HG02852 (cell line): ENCODE measurements at regions not wholly inside any gene's neighbourhood (a gene's known extent, or its start where the extent isn't known, plus 50 kb on each side); places are given as distances from the start of the nearest gene placed in this dataset.

ENCODE experiments used
- ATAC-seq: cut with Tn5 transposase; IDR thresholded peaks from one replicate; pipeline ENCODE4 v1.9.1; 2021; ENCODE audit warnings: mild to moderate bottlenecking, moderate library complexity; ENCODE audit not compliant: unreplicated experiment

DNA sequence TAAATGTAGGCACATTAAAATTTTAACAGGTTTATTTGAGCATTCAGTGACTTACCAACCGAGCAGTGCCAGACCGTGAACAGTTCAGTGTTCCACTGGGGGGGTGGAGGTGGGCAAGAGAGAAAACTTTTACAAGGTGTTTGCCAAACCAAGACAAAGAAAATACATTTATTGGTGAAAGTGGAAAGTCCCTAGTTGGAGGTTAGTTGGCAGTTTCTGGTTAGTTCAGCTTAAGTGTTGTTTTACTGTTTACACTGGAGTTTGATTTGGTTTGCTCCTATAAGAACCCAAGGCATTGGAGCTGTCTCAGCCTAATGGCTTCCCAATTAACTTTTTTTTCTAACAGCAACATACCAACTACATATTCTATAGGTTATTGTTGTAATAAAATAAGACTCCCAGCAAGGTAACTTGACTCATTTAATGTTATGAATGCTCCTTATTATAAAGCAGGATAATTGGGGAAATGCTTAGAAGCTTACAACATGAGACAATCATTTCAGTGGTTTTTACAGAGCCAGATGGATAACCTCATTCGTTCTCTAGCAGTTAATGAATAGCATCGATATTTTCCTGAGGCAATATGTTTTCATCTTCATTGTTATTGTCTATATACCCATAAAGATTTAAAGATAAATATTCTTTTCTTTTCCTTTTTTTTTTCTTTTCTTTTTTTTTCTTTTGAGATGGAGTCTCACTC lies 115.8 kb downstream of the ETNK1 start:
- no peak for ATAC-seq

DNA sequence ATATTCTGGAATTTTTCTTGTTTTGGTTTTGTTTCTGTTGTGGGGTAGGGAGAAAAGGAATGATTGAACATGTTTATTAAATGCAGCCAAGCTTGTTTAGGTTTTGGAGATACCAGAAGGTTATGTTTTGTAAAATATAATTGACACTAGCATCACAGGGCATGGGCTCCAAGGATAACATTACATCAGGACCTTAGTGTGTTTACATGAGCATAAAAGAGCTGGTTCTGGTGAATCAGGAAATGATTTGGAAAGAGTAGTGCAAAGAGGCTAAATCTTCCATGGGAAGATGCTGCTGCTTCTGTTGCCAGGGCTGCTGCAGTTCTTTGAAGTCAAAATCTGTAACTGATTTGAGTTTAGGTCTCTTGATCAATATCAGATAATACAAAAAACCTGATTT lies 118.7 kb downstream of the ETNK1 start:
- no peak for ATAC-seq

DNA sequence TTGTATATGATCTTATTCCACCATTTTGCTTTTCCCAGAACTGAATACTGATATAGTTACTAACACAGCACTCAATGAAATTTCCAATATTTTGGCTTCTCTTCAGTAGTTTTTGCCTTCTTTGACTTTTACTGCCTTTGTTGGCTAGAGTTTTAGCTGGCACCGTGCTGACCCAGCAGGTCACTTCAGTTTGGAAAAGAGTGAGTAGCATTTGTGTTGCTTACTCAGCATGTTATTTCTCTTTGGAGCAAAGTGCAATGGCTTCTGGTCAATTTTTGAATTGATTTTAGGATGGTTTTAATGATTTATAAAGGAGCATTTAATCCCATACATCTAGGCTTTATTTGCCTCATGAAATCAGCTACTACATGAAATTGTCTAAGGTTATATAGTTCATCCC lies 119.2 kb downstream of the ETNK1 start:
- ATAC-seq = no peak

DNA sequence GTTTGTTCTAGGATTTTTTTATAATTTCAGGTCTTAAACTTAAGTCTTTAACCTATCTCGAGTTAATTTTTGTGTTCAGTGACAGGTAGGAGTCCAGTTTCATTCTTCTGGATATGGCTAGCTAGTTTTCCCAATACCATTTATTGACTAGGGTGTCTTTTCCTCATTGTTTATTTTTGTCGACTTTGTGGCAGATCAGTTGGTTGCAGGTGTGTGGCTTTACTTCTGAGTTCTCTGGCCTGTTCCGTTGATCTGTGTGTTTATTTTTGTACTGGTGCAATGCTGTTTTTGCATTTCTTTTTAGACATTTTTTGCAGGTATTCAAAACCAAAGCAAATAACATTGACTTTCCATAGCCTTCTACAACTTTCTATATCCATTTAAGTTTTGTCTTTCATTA lies 121.7 kb downstream of the ETNK1 start:
- no peak for ATAC-seq

DNA sequence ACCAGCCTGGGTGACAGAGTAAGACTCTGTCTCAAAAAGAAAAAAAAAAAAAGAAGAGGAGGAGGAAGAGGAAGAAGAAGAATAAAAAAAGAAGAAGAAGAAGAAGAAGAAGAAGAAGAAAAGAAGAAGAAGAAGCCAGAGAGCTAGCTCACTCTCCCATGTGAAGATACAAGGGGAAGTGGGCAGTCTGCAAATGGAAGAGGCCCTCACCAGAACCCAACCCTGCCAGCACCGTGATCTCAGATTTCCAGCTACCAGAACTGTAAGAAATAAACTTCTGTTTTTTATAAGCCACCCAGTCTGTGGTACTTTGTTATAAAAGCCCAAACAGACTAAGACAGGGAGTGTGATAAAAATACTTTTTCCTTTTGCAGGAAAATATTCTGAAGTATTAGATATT lies 130.7 kb downstream of the ETNK1 start:
- no peak for ATAC-seq

DNA sequence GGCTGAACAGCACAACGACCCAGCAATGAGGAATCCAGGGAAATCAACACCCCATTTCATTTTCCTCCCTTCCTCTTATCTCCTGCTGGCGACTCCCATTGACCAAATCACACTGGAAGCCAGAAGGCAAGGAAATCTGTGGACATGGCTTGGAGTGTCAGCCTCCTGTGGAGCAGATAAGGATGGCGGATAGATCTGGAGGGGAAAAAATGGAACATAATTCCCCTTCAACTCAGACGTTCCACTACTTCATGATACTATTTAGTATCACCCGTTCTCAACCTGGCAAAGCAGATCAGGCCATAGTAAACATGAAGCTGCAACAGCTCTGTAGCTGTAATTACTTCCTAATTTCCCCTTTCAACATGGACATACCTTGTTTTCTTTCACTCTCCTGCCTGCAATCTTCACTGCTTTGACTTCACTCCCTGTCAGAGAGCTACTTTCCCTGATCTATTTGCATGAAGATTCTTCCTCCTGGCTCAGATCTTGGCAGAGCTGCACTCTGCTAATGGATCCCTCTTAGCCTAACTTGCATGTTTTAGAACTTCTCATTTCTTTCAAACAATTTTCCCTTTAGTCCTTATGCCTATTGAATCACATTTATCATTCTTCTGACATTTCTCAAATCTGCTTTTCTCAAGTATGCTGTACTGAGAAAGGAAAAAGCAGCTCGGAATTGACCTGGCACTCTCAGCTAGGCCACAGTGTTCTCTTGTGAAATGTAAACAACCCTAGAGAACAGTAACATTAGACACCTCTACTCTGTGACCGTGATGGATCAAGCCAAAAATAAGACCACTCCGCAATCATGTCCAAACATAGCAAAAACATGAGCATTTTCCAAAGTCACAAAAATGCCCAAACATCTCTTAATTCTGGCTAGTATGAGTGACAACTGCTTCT lies 135.1 kb downstream of the ETNK1 start:
- no peak for ATAC-seq

DNA sequence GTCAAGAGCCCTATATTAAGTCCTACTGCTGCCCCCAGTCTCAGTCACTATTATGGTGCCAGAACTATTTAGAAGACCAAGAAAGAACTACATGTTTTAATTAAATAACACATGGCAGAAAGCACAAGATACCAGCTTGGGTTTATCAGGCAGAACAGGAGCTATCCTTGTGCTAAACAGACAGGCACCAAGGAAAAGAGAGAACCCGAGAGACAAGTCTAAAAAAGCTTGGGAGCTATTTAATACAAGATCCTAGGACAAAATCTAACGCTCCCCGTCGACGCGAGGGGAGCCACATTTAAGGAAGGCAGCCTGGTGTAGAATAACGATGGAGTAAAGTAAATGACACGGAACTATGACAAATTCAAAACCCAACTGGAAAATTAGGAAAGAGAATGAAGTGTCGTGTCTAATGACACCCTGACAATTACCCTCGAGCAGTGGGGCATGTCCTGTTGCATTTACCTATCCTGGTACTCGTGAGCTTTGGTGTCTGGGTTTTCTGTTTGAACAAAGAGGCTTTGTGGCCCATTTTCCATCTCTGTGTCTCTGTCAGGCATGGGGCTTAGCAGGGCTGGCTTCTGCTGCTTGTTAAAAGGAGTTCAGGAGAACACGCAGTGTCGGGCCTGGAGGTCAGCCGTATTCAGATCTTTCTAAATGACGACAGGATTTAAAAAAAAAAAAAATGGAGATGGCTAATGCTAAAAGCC lies 140.6 kb downstream of the ETNK1 start:
- no peak for ATAC-seq

DNA sequence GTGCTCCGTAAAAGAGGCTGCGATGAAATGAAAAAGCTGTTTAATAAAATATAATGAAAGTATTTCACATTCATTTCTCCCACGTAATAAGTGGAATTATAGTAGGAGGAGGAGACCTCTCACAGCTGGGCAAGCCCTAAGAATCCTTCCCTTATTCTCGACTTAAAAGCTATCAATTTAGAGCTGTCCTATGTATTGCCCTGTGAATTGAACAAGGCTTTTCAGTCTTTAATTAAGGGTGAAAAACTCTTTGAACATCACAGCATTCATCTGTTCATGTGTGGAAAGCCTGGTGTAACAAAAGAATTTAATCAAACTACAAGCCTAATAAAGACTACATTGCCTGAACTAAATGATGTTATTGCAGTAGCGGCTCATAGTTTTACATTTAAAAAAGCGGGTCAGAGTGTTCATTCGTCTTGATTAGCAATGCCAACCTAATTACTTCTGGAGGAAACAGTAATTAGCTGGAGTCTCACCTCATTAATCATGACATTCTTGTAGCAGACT lies 142.0 kb downstream of the ETNK1 start:
- no peak for ATAC-seq

DNA sequence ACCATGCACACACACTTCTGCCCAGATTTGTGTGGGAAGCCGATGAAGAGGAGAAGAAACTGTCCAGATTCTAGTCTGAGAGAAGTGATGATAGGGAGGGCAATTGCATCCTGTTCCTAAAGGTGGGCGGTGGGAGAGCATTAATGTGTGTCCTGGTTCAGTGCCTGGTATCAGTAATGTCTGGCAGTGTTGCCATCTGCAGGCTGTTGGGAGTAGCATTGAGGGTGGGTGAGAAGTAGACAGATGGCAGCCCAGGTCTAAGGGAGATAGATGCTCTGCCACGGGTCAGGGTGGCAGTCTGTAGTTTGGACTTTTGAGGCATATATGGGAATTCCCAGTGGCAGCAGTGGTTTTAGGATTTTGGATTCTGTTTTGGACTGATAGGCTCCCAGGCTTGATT lies 156.4 kb downstream of the ETNK1 start:
- ATAC-seq = no peak

DNA sequence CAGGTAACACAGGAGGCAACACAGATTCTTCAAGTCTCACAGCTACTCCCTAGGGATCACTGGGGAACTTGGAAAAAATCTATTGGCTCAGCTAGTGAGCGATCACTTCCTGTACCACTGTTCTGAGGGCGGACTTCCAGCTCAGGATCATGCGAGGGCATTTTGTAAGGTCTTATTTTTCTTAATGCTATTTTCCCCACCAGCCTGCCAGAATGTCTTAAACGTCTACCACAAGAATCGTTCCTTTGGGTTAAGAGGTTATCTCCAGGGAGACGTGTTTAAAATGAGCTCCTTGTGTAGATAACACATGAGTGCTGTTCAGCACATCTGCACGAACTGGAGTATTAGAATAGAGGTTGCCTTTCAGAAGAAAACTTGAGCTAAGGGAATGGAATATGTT lies 162.6 kb downstream of the ETNK1 start:
- no peak for ATAC-seq

DNA sequence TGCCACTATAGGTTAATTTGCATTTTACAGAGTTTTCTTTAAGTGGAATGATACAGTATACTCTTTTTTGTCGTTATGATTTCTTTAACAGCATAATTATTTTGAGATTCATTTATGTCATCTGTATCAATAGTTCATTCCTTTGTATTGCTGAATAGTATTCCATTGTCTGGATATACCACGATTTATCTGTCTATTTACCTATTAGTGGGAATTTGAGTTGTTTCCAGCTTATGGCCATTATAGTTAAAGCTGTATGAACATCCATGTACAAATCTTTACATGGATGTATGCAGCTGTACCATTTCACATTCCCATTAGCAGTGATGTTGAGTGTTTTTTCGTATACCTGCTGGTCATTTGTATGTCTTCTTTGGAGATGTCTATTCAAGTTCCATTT lies 163.9 kb downstream of the ETNK1 start:
- ATAC-seq = no peak

DNA sequence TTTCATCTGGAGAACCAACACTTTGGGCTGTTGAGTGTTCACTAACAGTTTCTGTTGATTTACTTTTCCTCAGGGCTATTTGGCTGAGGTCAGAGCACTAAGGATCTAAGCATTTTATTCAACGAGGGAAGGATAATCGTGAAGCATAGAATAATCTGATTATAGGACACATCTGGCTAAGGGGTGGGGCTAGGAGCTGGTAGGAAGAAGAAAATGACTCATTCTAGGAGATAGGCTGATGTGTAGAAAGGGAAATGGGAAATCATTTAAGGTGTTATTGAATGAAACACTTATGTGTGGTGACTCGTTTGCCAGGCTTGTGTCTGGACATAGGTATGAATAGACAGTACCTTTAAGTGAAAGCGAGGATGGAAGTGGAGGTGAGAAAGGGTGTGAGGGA lies 167.2 kb downstream of the ETNK1 start:
- no peak for ATAC-seq

DNA sequence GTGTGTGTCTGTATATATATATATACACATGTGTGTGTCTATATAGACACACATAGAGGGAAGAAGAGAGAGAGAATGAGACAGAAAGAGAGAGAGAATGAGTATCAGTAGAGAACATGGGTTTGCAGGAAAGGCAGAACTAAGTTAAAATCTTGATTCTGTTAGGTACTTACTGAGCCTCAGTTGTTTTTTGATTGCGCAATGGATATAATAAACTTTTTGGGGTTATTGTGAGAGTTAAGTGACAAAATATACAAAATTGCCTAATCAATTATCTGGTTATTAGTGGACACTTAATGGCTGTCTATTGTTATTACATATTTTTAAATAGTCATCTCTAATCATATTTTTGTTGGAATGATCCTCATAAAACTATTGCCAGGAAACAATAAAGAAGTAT lies 169.0 kb downstream of the ETNK1 start:
- ATAC-seq = no peak

DNA sequence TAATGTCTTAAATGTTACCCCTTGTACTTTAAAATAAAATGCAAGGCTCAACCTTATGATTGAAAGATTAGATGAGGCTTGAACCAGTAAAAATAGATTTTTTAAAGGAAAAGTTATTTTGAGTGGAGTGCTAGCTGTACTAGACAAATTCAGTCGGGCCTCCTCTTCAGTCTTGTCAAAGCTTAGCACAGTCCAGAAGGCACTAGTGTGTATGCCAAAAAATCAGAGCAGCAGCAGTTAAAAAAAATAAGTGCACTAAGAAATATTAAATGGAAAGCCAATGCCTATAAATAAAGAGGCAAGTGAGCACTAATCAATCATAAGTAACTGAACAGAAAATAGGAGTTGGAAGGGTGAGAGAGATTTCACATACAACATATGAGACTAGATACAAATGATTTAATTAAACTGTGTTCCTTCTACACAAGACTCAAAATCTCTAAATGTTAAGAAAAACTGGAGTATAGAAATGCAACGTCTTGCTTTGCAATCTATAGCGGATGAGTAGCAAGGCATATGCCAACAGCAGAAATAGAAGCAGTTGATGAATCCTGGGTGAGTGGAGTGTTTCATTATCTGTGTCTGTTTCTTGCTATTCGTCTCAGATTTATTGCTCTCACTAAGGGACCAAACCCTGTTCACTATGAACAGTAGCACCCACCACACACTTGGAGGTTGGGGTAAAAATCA lies 172.1 kb downstream of the ETNK1 start:
- no peak for ATAC-seq

DNA sequence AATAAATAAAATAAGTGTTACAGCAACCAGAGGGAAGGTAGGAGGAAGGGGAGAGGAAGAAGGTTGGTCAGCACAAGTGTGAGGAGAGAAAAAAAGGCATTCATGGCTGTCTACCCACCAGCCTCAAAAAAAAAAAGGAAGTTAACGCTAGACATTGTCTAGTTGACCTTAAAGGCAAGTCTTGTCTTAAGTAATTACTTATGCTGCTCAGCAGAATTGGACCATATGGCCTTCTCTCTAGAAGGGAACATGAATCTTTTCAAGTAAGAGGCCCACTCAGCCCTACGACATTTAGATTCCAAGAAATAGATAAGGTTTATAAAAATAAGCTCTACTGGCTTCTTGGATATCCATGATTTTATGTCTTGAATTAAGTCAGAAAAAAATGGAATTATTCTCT lies 172.7 kb downstream of the ETNK1 start:
- ATAC-seq = no peak

DNA sequence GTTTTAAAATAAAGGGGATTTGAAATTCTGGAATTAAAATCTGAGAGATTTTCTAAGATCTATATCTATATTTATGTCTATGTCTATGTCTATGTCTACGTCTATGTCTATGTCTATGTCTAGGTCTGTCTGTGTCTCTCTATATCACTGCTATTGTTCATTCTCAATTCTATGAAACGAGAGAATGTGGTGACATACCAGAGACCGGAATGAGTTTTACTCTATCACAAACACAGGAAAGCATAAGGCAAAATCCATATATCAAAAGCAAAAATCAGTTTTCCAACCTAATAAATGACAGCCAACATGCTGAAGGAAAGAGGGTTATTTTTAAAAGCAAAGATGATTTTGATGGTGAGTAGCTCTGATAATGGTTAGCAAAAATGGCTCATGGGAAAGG lies 173.1 kb downstream of the ETNK1 start:
- no peak for ATAC-seq

DNA sequence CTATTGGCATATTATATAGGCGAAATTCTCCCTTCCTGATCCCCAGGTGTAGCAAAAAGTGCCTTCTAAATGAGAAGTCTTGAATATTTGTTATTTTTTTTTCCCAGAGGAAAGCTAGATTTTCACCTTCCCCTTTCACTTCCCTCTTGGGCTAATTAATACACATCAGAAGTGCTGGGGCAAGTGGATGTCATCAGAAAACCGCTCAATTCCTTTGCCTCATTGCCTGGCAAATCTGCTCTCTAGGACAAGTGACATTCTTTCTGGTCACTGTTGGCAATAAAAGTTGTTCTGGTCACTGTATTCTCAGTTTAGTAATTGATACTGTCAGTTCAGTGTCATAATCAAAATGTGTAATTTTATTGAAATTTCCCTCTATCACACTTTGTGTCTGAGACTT lies 174.5 kb downstream of the ETNK1 start:
- ATAC-seq = no peak

DNA sequence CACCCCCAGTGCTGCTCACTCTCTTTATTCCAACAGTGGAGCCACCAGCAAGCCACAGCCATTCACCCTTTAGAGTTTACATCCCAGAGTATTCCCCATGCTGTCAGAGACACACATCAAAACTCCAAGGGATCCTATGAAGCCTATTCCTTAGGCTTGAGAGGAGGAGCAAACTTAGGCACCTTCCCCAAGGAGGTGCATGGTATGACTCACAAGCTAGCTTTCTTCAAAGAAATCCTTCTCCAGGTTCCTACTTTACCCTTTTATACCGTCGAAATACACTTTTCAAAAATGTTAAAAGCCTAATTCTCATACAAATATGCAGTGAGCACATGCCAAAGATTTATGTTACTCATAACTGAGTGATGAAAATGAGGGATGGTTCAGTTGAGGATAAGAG lies 175.4 kb downstream of the ETNK1 start:
- no peak for ATAC-seq

DNA sequence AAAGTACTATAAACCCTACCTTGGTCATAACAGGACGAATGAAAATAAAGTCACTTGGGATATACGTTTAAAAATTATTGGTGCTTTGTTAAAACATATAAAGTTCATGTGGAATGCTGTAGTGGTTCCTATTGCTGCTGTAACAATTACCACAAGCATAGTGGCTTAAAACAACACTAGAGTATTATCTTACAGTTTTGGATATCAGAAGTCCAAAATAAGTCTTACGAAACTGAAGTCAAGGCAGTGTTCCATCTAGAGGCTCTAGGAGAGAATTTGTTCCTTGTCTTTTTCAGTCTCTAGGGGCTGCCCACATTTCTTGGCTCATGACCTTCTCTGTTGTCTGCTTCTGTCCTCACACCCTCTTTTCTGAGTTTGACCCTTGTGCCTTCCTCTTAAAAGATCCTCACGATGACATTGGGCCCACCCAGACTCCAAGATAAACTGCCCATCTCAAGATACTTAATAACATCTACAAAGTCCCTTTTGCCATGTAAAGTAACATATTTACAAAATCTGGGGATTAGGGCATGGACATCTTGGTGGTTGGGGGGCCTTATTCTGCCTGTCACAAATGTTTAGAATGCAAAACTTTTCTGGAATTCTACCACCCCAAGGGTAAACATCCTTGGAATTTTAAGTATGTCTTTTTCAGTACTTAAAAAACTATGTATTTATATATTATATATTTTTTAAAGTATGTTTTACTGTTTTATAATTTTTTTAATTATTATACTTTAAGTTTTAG lies 178.1 kb downstream of the ETNK1 start:
- no peak for ATAC-seq

DNA sequence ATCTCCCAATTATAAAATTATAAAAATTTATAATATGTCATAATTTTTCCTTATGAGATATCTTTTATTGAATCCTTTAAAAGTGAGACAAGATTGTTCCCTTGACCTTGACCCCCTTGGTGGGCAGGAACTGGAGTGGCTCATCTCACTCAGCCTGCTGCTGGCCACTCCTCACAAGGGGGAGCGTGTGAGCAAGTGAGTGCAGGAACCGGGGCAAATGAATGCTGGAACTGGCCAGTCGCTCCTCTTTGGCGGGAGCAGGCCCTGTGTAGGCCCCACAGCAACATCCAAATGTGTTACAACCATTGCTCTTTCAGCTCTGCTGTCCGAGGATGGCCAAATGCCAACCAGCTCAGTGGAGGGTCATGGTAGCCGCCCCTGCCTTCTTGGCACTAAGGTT lies 178.8 kb downstream of the ETNK1 start:
- no peak for ATAC-seq
